GM18870 (cell line): ENCODE measurements at regions not wholly inside any gene's neighbourhood (a gene's known extent, or its start where the extent isn't known, plus 50 kb on each side); places are given as distances from the start of the nearest gene placed in this dataset.

Source experiments
- ATAC-seq: cut with Tn5 transposase; IDR thresholded peaks from one replicate; pipeline ENCODE4 v1.9.1; 2021; ENCODE audit warnings: moderate library complexity; ENCODE audit not compliant: unreplicated experiment

GRCh38 chr7:130910949-130911944, 177.2 kb upstream of the KLF14 start:
- ATAC-seq, result no peak

- no peak for ATAC-seq
Measured at GRCh38 chr7:130912082-130912861, 178.3 kb upstream of the KLF14 start.

DNA sequence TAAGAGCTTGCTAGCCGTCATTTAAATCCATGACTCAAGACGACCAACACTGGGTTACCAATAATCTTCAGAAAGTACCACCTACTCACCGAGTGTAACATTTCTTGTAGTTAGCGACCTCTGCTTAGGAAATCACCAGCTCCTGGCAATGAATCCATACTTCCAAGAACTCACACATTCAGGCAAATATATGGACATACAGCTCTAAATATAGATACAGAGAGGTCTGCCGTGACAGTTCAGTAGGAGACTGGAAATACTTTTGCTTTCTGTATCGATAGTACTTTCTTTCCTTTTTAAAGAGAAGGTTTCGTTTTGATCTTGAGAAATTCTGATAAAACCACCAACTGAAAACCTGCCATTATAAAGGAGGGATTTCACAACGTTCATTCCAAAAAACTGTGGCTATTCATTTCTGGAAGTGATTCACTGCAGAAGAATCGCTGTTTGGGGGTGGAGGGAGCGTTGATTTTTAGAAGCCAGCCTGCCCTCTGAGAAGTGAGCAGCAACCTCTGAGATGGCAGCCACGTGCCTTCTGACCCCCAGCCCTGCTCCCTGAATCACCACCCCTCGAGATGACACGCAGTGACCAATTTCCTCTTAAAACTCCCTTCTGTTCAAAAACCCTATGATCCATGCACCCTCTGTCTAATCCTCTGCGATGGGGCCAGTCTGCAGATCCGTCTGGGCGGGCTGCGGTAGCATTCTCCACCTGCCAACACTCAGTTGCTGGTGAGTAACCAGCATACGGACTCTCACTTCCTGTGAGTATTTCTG, 179.0 kb upstream of the KLF14 start:
- ATAC-seq, result peak; percentile 83

DNA sequence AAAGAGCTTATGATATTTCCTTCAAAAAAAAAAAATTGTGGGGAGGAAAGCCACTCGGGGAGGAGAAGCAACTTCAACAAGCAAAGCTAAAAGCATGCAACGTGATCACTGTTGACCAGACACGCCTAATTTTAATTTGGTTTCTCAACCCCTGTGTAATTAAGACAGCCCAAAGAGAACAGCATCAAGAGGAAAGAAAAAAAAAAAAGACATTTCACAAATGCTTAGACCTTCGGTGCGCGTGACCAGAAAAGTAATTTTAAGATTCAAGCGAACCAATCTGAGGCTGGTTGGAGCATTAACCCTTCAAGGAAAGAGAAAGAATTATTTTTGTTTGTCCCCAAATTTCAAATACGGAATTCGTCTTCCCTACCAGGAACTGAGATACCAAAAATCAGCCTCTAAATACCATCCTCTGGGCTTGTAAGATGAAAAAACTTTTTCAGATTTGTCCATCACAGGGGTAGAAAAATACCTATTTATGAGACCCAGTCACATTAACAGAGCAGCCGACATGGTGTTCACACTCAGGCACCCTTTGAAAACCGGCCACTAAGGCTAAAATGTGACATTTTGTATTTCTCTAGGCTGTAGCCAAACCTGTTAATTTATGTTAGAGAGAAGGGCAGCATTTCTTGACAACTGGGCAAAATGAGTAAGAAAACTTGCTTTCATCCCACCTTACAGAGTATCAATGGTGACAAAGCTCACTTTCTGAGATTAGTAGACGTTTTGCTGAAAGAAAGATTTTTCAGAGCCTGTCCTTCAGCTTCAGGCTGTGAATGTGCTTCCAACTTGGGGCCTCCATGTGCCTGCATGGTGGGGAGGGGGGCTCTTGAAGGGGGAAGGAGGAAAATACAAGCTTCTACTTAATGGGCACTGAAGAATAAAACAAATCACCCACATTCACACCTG, 179.9 kb upstream of the KLF14 start:
- no peak for ATAC-seq

DNA sequence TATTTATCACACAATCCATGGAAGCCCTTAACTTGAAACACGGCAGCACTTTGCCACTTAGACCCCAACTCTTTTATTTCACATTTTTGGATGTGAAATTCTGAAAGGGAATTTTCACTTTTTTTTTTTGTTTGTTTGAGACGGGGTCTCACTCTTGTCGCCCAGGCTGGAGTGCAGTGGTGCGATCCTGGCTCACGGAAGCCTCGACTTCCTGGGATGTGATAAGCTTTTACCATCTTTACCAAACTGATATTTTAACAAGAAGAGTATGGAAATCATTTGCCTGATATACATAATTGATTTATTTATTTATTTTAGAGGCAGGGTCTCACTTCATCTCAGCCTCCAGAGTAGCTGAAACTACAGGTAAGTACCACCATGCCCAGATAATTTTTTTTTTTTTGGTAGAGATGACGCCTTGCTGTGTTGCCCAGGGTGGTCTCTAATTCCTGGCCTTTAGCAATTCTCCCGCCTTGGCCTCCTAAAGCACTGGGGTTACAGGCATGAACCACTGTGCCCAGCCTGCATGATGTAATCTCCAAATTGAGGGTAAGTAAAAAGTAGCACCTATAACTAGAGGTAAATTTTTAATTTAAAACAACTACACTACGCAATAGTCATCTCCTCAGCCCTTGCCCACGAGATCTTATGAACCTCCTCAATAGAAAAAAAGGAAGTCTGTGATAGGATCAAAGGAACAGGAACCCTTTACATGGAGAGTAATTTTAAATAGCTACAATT, 180.7 kb upstream of the KLF14 start:
- ATAC-seq, result no peak

- ATAC-seq, result no peak
Measured at GRCh38 chr7:130917669-130918128, 183.7 kb upstream of the KLF14 start.

DNA sequence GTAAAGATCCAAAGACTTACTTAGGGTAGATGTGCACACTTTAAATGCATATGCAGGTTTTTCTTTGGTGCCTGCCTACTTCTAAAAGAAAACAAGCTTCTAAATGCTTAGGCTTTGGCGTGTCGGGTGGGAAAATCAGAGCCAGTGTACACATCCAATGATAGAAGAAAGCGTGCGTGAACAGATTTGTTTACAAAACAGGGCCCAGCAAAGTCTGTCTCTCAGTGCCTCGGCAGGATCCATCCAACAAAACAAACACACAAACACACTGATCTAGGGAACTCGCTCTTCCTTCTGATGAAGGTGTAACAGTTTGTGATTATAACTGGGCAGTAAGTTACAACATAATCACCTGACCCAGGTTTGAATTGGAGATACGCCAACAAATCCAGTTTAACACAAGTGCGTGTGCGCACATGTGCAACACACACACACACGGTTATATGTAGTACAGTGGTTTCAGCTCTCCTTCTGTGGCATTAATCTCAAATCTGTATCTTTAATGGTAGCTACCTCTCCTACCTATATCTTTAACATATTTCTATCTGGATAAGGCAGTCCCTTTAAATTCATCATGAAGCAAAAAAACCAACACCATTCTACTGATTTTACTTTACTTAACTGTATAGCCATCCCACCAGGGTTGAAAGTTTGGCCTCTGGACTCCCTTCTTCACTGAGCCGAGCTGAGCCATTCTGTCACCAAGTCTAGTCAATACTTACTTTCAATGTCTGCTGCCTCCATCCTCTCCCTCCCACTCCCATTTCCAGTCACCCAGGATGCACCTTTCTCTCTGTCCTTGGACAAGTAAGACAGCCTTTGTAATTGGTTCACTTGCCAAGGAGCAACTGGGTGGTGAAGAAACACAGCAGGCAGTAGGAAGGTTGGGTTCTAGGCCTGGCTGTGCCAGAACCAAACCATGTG, 184.4 kb upstream of the KLF14 start:
- no peak for ATAC-seq

GRCh38 chr7:130919316-130920103, 185.5 kb upstream of the KLF14 start:
- no peak for ATAC-seq

DNA sequence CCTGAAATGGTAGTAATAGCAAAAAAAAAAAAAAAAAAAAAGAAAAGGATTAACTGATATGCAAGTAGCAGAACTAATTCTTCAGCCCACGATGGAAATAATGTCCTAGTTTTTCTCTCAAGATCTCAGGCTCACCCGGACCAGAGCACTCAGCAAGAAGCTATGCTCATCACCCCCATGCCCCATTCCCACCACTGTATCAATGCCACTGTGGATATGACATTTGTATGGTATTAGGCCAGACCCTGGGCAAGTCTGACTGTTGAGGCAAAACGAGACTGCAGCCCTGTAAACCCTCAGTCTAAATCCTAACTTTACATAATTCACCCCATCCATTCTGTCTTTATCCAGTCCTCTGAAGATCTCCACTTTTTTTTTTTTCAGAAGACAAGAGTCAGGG, 186.1 kb upstream of the KLF14 start:
- ATAC-seq, result no peak

- no peak for ATAC-seq
Measured at GRCh38 chr7:130921391-130922180, 187.6 kb upstream of the KLF14 start.

DNA sequence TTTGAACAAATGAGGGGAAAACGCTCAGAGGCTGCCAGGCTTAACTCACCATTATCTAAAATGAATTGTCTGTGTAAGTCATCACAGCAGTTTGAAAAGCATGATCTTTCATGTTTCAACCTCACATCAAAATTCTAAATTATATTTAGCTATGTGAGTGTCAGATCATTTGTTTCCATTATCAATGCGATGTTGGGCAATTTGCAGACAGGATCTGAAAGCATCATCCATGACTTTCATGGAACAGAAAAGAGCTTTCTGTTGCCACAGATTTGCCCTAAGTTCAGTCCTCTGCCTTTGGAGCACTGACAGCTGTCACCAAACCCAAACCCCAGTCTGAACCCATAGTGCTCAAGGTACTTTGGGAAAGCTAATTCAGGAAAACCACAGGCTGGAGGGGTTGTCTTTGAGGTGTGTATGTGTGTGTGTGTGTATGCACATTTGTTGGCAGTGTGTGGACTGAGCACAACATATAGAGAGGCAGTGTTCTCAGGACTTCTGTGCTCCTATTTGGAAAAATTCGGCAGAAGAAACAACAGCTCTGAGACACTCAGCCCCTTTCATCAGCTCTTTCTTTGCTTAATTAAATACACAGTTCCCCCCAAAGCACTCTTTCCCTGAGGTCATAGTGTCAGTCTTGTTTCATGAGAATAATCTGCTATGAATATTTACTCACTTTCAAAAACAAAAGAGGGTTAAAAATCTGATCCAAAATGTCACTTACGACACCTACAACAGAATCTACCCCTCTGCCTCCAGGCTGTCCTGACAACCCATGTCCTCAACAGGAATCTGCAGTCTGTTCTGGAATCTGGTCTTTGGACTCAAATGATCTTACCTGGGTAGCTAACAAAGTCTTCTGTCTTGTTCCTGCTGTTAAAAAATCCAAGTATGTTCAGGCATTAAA, 188.5 kb upstream of the KLF14 start:
- ATAC-seq, result no peak

DNA sequence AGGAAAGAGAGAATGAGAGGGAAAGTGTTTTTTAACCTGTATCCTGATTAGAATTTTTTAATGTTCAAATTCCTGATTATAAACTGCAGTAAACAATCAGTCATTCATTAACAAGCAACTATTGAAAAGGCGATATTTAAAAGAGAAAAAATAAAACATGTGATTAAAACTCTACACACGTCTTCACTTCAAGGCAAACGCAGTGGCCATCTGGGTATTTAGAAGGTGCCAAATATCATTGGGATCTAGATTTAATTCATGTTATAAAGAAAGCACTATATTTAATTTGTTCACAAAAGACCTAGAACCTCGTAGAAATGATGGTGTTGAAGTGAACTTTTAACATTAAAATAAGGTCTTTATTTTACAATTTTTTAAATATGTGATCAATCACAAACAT, 189.4 kb upstream of the KLF14 start:
- ATAC-seq, result no peak

DNA sequence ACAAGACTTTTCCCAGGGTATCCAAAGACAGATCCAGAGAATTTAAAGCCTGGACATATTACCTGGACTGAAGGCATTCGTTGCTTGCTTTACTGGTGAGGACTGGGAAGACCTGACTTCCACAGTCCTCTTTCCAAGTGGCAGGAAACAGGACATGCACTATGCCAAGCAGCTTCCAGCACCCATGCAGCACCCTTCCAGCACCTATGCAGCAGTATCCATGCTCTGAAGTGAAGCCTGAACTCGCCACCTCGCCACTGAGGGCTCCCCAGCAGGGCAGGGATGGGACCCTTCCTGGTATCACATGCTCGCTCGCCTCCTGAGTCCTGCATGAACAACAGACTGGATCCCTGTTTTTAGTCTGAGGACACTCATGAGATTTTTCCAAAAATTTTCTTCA, 189.9 kb upstream of the KLF14 start:
- no peak for ATAC-seq

GRCh38 chr7:130925136-130925794, 191.3 kb upstream of the KLF14 start:
- no peak for ATAC-seq
